Uterus (tissue), 3 donors: ENCODE measurements at regions not wholly inside any gene's neighbourhood (a gene's known extent, or its start where the extent isn't known, plus 50 kb on each side); places are given as distances from the start of the nearest gene placed in this dataset.

Experiments used
- DNase-seq, 2 donors: peaks; one replicate each; pipeline ENCODE4 v3.0.0-alpha.2; 2019 to 2020
- H3K27ac ChIP-seq, 2 donors: fragments of 200-600 bp; sonication (generic); 1 replicate in 1 of 2; 2 replicates in 1 of 2; pipeline ENCODE4 v1.5.1; 2016 to 2018
- H3K27me3 ChIP-seq, 2 donors: fragments of 200-600 bp; sonication (generic); one replicate each; pipeline ENCODE4 v1.5.1; 2018 to 2019; ENCODE audit warnings: control low read depth in 1 of 2
- H3K36me3 ChIP-seq, 2 donors: fragments of 200-600 bp; sonication (generic); one replicate each; pipeline ENCODE4 v1.5.1; 2019; ENCODE audit warnings: control low read depth in 1 of 2
- H3K4me1 ChIP-seq, 2 donors: fragments of 200-600 bp; sonication (generic); one replicate each; pipeline ENCODE4 v1.5.1; 2018 to 2019; ENCODE audit warnings: control low read depth in 1 of 2
- H3K4me3 ChIP-seq, 2 donors: fragments of 200-600 bp; sonication (generic); 1 replicate in 1 of 2; 2 replicates in 1 of 2; pipeline ENCODE4 v1.5.1; 2018 to 2019; ENCODE audit warnings: mild to moderate bottlenecking in 1 of 2
- H3K9me3 ChIP-seq, 2 donors: fragments of 200-600 bp; sonication (generic); one replicate each; pipeline ENCODE4 v1.5.1; 2019; ENCODE audit warnings: control low read depth in 1 of 2
- CTCF ChIP-seq, 4 experiments: fragments of 200-600 bp in 2 of 4; fragments of 450-650 bp in 2 of 4; sonication (generic) in 2 of 4; IDR thresholded peaks; one replicate each; pipeline ENCODE4 v1.5.1; 2016 to 2019; ENCODE audit warnings: antibody characterized with exemption in 4 of 4, mild to moderate bottlenecking in 2 of 4, moderate library complexity in 1 of 4
- POLR2A ChIP-seq, 2 donors: fragments of 450-650 bp; IDR thresholded peaks; one replicate each; pipeline ENCODE4 v1.6.1; 2016; ENCODE audit warnings: antibody characterized with exemption in 2 of 2, mild to moderate bottlenecking in 1 of 2, moderate library complexity in 1 of 2
- intact Hi-C: fragments of 100-400 bp; cut with DNase I; formaldehyde crosslinking; loops from one replicate; pipeline ENCODE4 v1.15.1; 2023; ENCODE audit warnings: low total_unique reads
- donor health status: DM: yes; HTN: yes; CAD: no.

- H3K4me1 ChIP-seq, result no peaks in the 10 kb centered on the region
- no peak overlapping the region for H3K4me3 ChIP-seq
- no peaks in the 10 kb centered on the region for H3K27me3 ChIP-seq
- TF ChIP-seq POLR2A (IDR thresholded peaks at IDR 0.05) (no peak), CTCF (IDR thresholded peaks at IDR 0.05) (no peak)
- H3K27ac ChIP-seq, result no peak overlapping the region
- DNase-seq, result no peak
- no peaks in the 10 kb centered on the region for H3K9me3 ChIP-seq
- intact Hi-C loops, result no loop called here
- H3K36me3 ChIP-seq, result no peaks in the 10 kb centered on the region
These were observed 72.4 kb upstream of the ANXA10 start for GRCh38 chr4:168019921-168020320.

- intact Hi-C loops, result no loop called here
- Histone ChIP-seq H3K27me3 (no peaks in the 10 kb centered on the region), H3K36me3 (no peaks in the 10 kb centered on the region), H3K4me3 (no peak overlapping the region), H3K9me3 (no peaks in the 10 kb centered on the region), H3K27ac (no peak overlapping the region), H3K4me1 (no peaks in the 10 kb centered on the region)
- TF ChIP-seq POLR2A (IDR thresholded peaks at IDR 0.05) (no peak), CTCF (IDR thresholded peaks at IDR 0.05) (no peak)
- no peak for DNase-seq
These were observed 70.7 kb upstream of the ANXA10 start for GRCh38 chr4:168021666-168022065.

GRCh38 chr4:168028568-168028967 is 63.8 kb upstream of the ANXA10 start:
- intact Hi-C loops, result no loop called here
- H3K27ac ChIP-seq, result no peak overlapping the region
- H3K9me3 ChIP-seq, result no peaks in the 10 kb centered on the region
- no peaks in the 10 kb centered on the region for H3K36me3 ChIP-seq
- DNase-seq, result no peak
- no peaks in the 10 kb centered on the region for H3K4me1 ChIP-seq
- H3K27me3 ChIP-seq, result no peaks in the 10 kb centered on the region
- no peak overlapping the region for H3K4me3 ChIP-seq
- no peak for TF ChIP-seq POLR2A (IDR thresholded peaks at IDR 0.05)
- TF ChIP-seq CTCF (IDR thresholded peaks at IDR 0.05), result no peak

GRCh38 chr4:168028970-168029597 is 63.3 kb upstream of the ANXA10 start:
- Histone ChIP-seq H3K27ac (no peak overlapping the region), H3K4me3 (no peak overlapping the region), H3K27me3 (no peaks in the 10 kb centered on the region), H3K36me3 (no peaks in the 10 kb centered on the region), H3K9me3 (no peaks in the 10 kb centered on the region), H3K4me1 (no peaks in the 10 kb centered on the region)
- DNase-seq, result no peak
- TF ChIP-seq POLR2A (IDR thresholded peaks at IDR 0.05) (no peak), CTCF (IDR thresholded peaks at IDR 0.05) (no peak)
- intact Hi-C loops, result no loop called here

- TF ChIP-seq CTCF (IDR thresholded peaks at IDR 0.05) (no peak), POLR2A (IDR thresholded peaks at IDR 0.05) (no peak)
- H3K36me3 ChIP-seq, result no peaks in the 10 kb centered on the region
- no peak overlapping the region for H3K4me3 ChIP-seq
- intact Hi-C loops, result no loop called here
- no peaks in the 10 kb centered on the region for H3K9me3 ChIP-seq
- H3K27me3 ChIP-seq, result no peaks in the 10 kb centered on the region
- H3K4me1 ChIP-seq, result no peaks in the 10 kb centered on the region
- no peak for DNase-seq
- no peak overlapping the region for H3K27ac ChIP-seq
These were observed 54.7 kb upstream of the ANXA10 start for GRCh38 chr4:168037676-168038075.
